K562 (cell line): ENCODE measurements at regions not wholly inside any gene's neighbourhood (a gene's known extent, or its start where the extent isn't known, plus 50 kb on each side); places are given as distances from the start of the nearest gene placed in this dataset.

Experiments
- ASH1L ChIP-seq: fragments of 450-650 bp; IDR thresholded peaks from 2 replicates; pipeline ENCODE4 v1.6.1; 2018; ENCODE audit warnings: borderline replicate concordance, mild to moderate bottlenecking, low read depth; ENCODE audit not compliant: partially characterized antibody
- BCLAF1 ChIP-seq, 2 experiments: fragments of 450-650 bp in 1 of 2; IDR thresholded peaks; 2 replicates each; pipeline ENCODE4 v1.6.1; 2011 to 2017; ENCODE audit warnings: low read depth in 2 of 2, antibody characterized with exemption in 1 of 2, borderline replicate concordance in 1 of 2, low read length in 1 of 2, mild to moderate bottlenecking in 1 of 2, mixed read lengths in 1 of 2; ENCODE audit not compliant: control insufficient read depth in 1 of 2
- BRF2 ChIP-seq: IDR thresholded peaks from 3 replicates; pipeline ENCODE4 v1.6.1; 2011; ENCODE audit warnings: borderline replicate concordance, mild to moderate bottlenecking; ENCODE audit not compliant: insufficient read length, insufficient read depth
- CC2D1A ChIP-seq: fragments of 450-650 bp; IDR thresholded peaks from 2 replicates; pipeline ENCODE4 v1.6.1; 2017; ENCODE audit warnings: mild to moderate bottlenecking
- ETV1 ChIP-seq: fragments of 450-650 bp; conservative IDR thresholded peaks from 2 replicates; pipeline ENCODE4 v1.6.1; 2016; ENCODE audit warnings: missing genetic modification characterization, control low read depth, low read depth, missing compliant biosample characterization
- GATAD2A ChIP-seq: fragments of 450-650 bp; IDR thresholded peaks from 2 replicates; pipeline ENCODE4 v1.6.1; 2017
- GTF2B ChIP-seq: IDR thresholded peaks from 2 replicates; pipeline ENCODE4 v1.6.1; 2011; ENCODE audit not compliant: insufficient read length; ENCODE audit errors: extremely low read depth
- KLF6 ChIP-seq: fragments of 250-450 bp; sonication (Bioruptor Pico); IDR thresholded peaks from 2 replicates; pipeline ENCODE4 v1.4.0; 2020; ENCODE audit warnings: mild to moderate bottlenecking, moderate library complexity, borderline replicate concordance
- MBD1 ChIP-seq: fragments of 250-450 bp; sonication (Bioruptor Pico); IDR thresholded peaks from 2 replicates; pipeline ENCODE4 v1.8.0; 2022; ENCODE audit warnings: inconsistent platforms
- MECOM ChIP-seq: fragments of 250-450 bp; sonication (Bioruptor Pico); IDR thresholded peaks from 2 replicates; pipeline ENCODE4 v1.8.0; 2022; ENCODE audit warnings: inconsistent platforms
- NRF1 ChIP-seq, 2 experiments: fragments of 450-650 bp; IDR thresholded peaks in 1 of 2; conservative IDR thresholded peaks in 1 of 2; 2 replicates each; pipeline ENCODE4 v1.6.1; 2014; ENCODE audit warnings: mild to moderate bottlenecking in 2 of 2
- RBM25 ChIP-seq: fragments of 200-400 bp; formaldehyde crosslinking; IDR thresholded peaks from 2 replicates; pipeline ENCODE4 v1.6.1; 2018; ENCODE audit warnings: low read length, low read depth, moderate library complexity; ENCODE audit not compliant: severe bottlenecking
- SREBF1 ChIP-seq: fragments of 150-350 bp; IDR thresholded peaks from 2 replicates; pipeline ENCODE4 v1.6.1; 2014; ENCODE audit warnings: antibody characterized with exemption, low read depth, low read length, borderline replicate concordance
- STAT5A ChIP-seq: IDR thresholded peaks from 2 replicates; pipeline ENCODE4 v1.6.1; 2012; ENCODE audit warnings: low read length, inconsistent platforms, borderline replicate concordance
- SUPT5H ChIP-seq: fragments of 450-650 bp; IDR thresholded peaks from 2 replicates; pipeline ENCODE4 v1.6.1; 2016
- TAF1 ChIP-seq: IDR thresholded peaks from 2 replicates; pipeline ENCODE4 v1.6.1; 2011; ENCODE audit warnings: mild to moderate bottlenecking, low read length, moderate library complexity; ENCODE audit not compliant: insufficient read depth, control insufficient read depth, severe bottlenecking; ENCODE audit errors: extremely low read depth
- USF2 ChIP-seq: sonication (generic); formaldehyde crosslinking; IDR thresholded peaks from 2 replicates; pipeline ENCODE4 v1.5.0; 2020; ENCODE audit warnings: missing genetic modification reagents
- YY1 ChIP-seq, 3 experiments: IDR thresholded peaks; 2 replicates each; pipeline ENCODE4 v1.6.1; 2011; ENCODE audit warnings: low read length in 2 of 3, mild to moderate bottlenecking in 2 of 3, moderate library complexity in 2 of 3, borderline replicate concordance in 1 of 3, control low read depth in 1 of 3, low read depth in 1 of 3; ENCODE audit not compliant: insufficient read depth in 3 of 3, insufficient replicate concordance in 2 of 3, control insufficient read depth in 1 of 3, insufficient read length in 1 of 3; ENCODE audit errors: extremely low read depth in 1 of 3

GRCh38 chr18:77993188-77993981 lies 743.7 kb downstream of the GALR1 start (continued):
- TF ChIP-seq BRF2: no peak
- peak; percentile 97 for TF ChIP-seq TAF1
- peak; percentile 80 for TF ChIP-seq RBM25
- no peak for TF ChIP-seq ASH1L
- peak; percentile 18; the same call in 1 of the 2 replicates for TF ChIP-seq STAT5A
- TF ChIP-seq BCLAF1 (IDR thresholded peaks at IDR 0.05; ENCODE audit: borderline replicate concordance in 1 of 2, control insufficient read depth in 1 of 2, low read depth in 2 of 2, low read length in 1 of 2): peak in 1 of 2 experiments; percentile 87; a peak in 1 of 4 replicates
- no peak for TF ChIP-seq ETV1
- no peak; the same call in 1 of the 2 replicates for TF ChIP-seq USF2 (CRISPR knock-in tag)
- peak; percentile 94 for TF ChIP-seq GTF2B
- no peak for TF ChIP-seq KLF6 (CRISPR knock-in tag)
- TF ChIP-seq SUPT5H: peak; percentile 98
- TF ChIP-seq GATAD2A: no peak
- TF ChIP-seq SREBF1: no peak
- no peak for TF ChIP-seq MECOM (CRISPR knock-in tag)
- no peak for TF ChIP-seq MBD1
- 0 out of 2 replicates have a peak, but pooled peaks have one; percentile 50 for TF ChIP-seq CC2D1A
- 0 out of 4 replicates have a peak, but pooled peaks of 1 of the 2 experiments have one; percentile 10 for TF ChIP-seq NRF1 (conservative IDR thresholded peaks at IDR 0.05 in 1 of 2, IDR thresholded peaks at IDR 0.05 in 1 of 2)
- TF ChIP-seq YY1 (IDR thresholded peaks at IDR 0.05; ENCODE audit: borderline replicate concordance in 1 of 3, control insufficient read depth in 1 of 3, extremely low read depth in 1 of 3, insufficient read depth in 3 of 3, insufficient read length in 1 of 3, insufficient replicate concordance in 2 of 3, low read depth in 1 of 3, low read length in 2 of 3): peak in 2 of 3 experiments; percentile 56 to 85
